Osteoblast (primary cell): ENCODE measurements at regions not wholly inside any gene's neighbourhood (a gene's known extent, or its start where the extent isn't known, plus 50 kb on each side); places are given as distances from the start of the nearest gene placed in this dataset.
"Not testable (repeated sequence)": the region's sequence is repeated elsewhere in the genome, so short reads cannot be mapped to it uniquely, and the experiment has no call there.

Source experiments
- DNase-seq: peaks from one replicate; pipeline ENCODE4 v3.0.0; 2011; ENCODE audit warnings: low spot score, mixed read lengths; ENCODE audit not compliant: insufficient read length; ENCODE audit errors: missing footprints
- H2AFZ ChIP-seq: 2 replicates; pipeline ENCODE4 v1.6.0; 2011; ENCODE audit warnings: mild to moderate bottlenecking, low read length
- H3K27ac ChIP-seq: 2 replicates; pipeline ENCODE4 v1.5.1; 2011; ENCODE audit warnings: mild to moderate bottlenecking, low read depth, low read length, moderate library complexity
- H3K27me3 ChIP-seq: 2 replicates; pipeline ENCODE4 v1.6.0; 2012; ENCODE audit warnings: mild to moderate bottlenecking, control low read depth, inconsistent platforms, low read length, moderate library complexity; ENCODE audit not compliant: insufficient read depth
- H3K36me3 ChIP-seq: 2 replicates; pipeline ENCODE4 v1.5.1; 2011; ENCODE audit warnings: mild to moderate bottlenecking, low read length, control low read depth, moderate library complexity; ENCODE audit not compliant: insufficient read depth
- H3K4me1 ChIP-seq: 2 replicates; pipeline ENCODE4 v1.5.1; 2011; ENCODE audit warnings: mild to moderate bottlenecking, low read length, control low read depth, moderate library complexity; ENCODE audit not compliant: insufficient read depth
- H3K4me2 ChIP-seq: 2 replicates; pipeline ENCODE4 v1.6.0; 2011; ENCODE audit warnings: mild to moderate bottlenecking, low read length; ENCODE audit not compliant: insufficient read depth
- H3K4me3 ChIP-seq: fragments of 200-600 bp; sonication (generic); 3 replicates; pipeline ENCODE4 v1.5.1; 2012; ENCODE audit warnings: mild to moderate bottlenecking, low read length, inconsistent platforms; ENCODE audit not compliant: insufficient read depth
- H3K79me2 ChIP-seq: 2 replicates; pipeline ENCODE4 v1.6.0; 2012; ENCODE audit warnings: mild to moderate bottlenecking, low read length, control low read depth, inconsistent platforms; ENCODE audit not compliant: insufficient read depth
- H3K9me3 ChIP-seq: 2 replicates; pipeline ENCODE4 v1.5.1; 2011; ENCODE audit warnings: low read depth, low read length, control low read depth
- H4K20me1 ChIP-seq: 2 replicates; pipeline ENCODE4 v1.6.0; 2012; ENCODE audit warnings: mild to moderate bottlenecking, low read length, control low read depth; ENCODE audit not compliant: insufficient read depth
- CTCF ChIP-seq: IDR thresholded peaks from 2 replicates; pipeline ENCODE4 v1.5.1; 2011; ENCODE audit warnings: mild to moderate bottlenecking, low read depth, low read length, moderate library complexity; ENCODE audit errors: extremely low read depth

GRCh38 chr4:77366876-77367275 is 209.9 kb downstream of the CCNG2 start:
- H3K27ac ChIP-seq, H3K36me3 ChIP-seq, DNase-seq, H2AFZ ChIP-seq, H4K20me1 ChIP-seq, H3K4me2 ChIP-seq, H3K4me3 ChIP-seq, H3K9me3 ChIP-seq, H3K79me2 ChIP-seq, H3K4me1 ChIP-seq: not testable (repeated sequence)
- peaks cover 13% of the 10 kb centered on the region for H3K27me3 ChIP-seq
- peak; percentile 38 for TF ChIP-seq CTCF

GRCh38 chr4:77367638-77368037 is 210.6 kb downstream of the CCNG2 start:
- no peaks in the 10 kb centered on the region for H3K4me1 ChIP-seq
- H3K4me2 ChIP-seq: no peak overlapping the region
- H3K4me3 ChIP-seq: no peak overlapping the region
- no peak overlapping the region for H2AFZ ChIP-seq
- no peak for DNase-seq
- H3K27ac ChIP-seq: no peak overlapping the region
- peaks cover 17% of the 10 kb centered on the region for H3K27me3 ChIP-seq
- no peaks in the 10 kb centered on the region for H3K36me3 ChIP-seq
- no peaks in the 10 kb centered on the region for H4K20me1 ChIP-seq
- H3K79me2 ChIP-seq: no peaks in the 10 kb centered on the region
- no peak for TF ChIP-seq CTCF
- H3K9me3 ChIP-seq: no peaks in the 10 kb centered on the region

- H2AFZ ChIP-seq: no peak overlapping the region
- H3K79me2 ChIP-seq: no peaks in the 10 kb centered on the region
- no peak overlapping the region for H3K4me3 ChIP-seq
- H3K4me2 ChIP-seq: no peak overlapping the region
- H3K9me3 ChIP-seq: no peaks in the 10 kb centered on the region
- DNase-seq: no peak
- H3K36me3 ChIP-seq: no peaks in the 10 kb centered on the region
- no peak for TF ChIP-seq CTCF
- H3K4me1 ChIP-seq: no peaks in the 10 kb centered on the region
- H3K27me3 ChIP-seq: peaks cover 21% of the 10 kb centered on the region
- no peak overlapping the region for H3K27ac ChIP-seq
- H4K20me1 ChIP-seq: no peaks in the 10 kb centered on the region
These were observed 215.4 kb downstream of the CCNG2 start for GRCh38 chr4:77372375-77372774.

- Histone ChIP-seq H3K36me3 (no peaks in the 10 kb centered on the region), H3K79me2 (no peaks in the 10 kb centered on the region), H4K20me1 (no peaks in the 10 kb centered on the region), H3K9me3 (no peaks in the 10 kb centered on the region), H3K4me3 (no peak overlapping the region), H3K27ac (no peak overlapping the region), H3K4me2 (no peak overlapping the region), H3K27me3 (peaks cover 49% of the 10 kb centered on the region), H3K4me1 (no peaks in the 10 kb centered on the region), H2AFZ (no peak overlapping the region)
- no peak for DNase-seq
- no peak for TF ChIP-seq CTCF
These were observed 219.0 kb downstream of the CCNG2 start for GRCh38 chr4:77375866-77376607.
